ENCODE measurements at regions not wholly inside any gene's neighbourhood (a gene's known extent, or its start where the extent isn't known, plus 50 kb on each side); places are given as distances from the start of the nearest gene placed in this dataset.

GRCh38 chr2:16117021-16117700 lies 176.8 kb downstream of the MYCN start:
- TF ChIP-seq CTCF (IDR thresholded peaks at IDR 0.05) (no peak), POLR2A (IDR thresholded peaks at IDR 0.05) (no peak)
